ENCODE measurements at regions not wholly inside any gene's neighbourhood (a gene's known extent, or its start where the extent isn't known, plus 50 kb on each side); places are given as distances from the start of the nearest gene placed in this dataset.

DNA sequence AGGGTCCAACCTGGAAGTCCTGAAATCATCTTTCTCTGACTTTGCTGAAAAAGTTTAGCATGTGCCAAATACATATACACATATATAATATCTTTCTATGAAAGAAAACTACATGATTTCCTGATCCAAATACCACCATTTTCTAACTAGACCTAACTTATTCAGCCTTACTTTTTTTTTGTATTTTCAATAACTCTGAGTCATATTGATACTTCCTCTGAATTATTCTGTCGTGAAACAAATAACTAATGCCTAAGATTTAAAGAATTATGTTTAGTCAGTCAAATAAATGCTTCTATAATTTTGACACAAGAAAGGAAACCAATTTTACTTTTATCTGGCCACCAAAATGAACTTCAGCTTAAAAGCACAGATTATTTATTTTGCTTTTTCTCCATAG is 760.2 kb upstream of the GBE1 start:
- DNase-seq (ENCODE audit: low read depth in 1 of 2, low spot score in 1 of 2) = no peak
- TF ChIP-seq, protein P1, sequence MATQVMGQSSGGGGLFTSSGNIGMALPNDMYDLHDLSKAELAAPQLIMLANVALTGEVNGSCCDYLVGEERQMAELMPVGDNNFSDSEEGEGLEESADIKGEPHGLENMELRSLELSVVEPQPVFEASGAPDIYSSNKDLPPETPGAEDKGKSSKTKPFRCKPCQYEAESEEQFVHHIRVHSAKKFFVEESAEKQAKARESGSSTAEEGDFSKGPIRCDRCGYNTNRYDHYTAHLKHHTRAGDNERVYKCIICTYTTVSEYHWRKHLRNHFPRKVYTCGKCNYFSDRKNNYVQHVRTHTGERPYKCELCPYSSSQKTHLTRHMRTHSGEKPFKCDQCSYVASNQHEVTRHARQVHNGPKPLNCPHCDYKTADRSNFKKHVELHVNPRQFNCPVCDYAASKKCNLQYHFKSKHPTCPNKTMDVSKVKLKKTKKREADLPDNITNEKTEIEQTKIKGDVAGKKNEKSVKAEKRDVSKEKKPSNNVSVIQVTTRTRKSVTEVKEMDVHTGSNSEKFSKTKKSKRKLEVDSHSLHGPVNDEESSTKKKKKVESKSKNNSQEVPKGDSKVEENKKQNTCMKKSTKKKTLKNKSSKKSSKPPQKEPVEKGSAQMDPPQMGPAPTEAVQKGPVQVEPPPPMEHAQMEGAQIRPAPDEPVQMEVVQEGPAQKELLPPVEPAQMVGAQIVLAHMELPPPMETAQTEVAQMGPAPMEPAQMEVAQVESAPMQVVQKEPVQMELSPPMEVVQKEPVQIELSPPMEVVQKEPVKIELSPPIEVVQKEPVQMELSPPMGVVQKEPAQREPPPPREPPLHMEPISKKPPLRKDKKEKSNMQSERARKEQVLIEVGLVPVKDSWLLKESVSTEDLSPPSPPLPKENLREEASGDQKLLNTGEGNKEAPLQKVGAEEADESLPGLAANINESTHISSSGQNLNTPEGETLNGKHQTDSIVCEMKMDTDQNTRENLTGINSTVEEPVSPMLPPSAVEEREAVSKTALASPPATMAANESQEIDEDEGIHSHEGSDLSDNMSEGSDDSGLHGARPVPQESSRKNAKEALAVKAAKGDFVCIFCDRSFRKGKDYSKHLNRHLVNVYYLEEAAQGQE (IDR thresholded peaks at IDR 0.05; ENCODE audit: insufficient replicate concordance, low read depth) = no peak
- TF ChIP-seq GABPA (IDR thresholded peaks at IDR 0.05; ENCODE audit: low read depth) = no peak
- no peak for TF ChIP-seq SPI1 (IDR thresholded peaks at IDR 0.05; ENCODE audit: borderline replicate concordance, low read depth)
- no peak for TF ChIP-seq CTCF (IDR thresholded peaks at IDR 0.05; ENCODE audit: insufficient read depth, low read length)
- no peak for TF ChIP-seq POLR2AphosphoS5 (IDR thresholded peaks at IDR 0.05; ENCODE audit: low read depth)
- Histone ChIP-seq H3K27me3 (ENCODE audit: insufficient read depth, poor library complexity, severe bottlenecking) (no peaks in the 10 kb centered on the region), H3K27ac (replicated peaks) (no peak overlapping the region), H3K4me3 (replicated peaks; ENCODE audit: insufficient read depth, low read length) (no peak overlapping the region)

GRCh38 chr3:82520846-82521245 is 759.4 kb upstream of the GBE1 start:
- no peak for DNase-seq (ENCODE audit: low read depth in 1 of 2, low spot score in 1 of 2)
- TF ChIP-seq GABPA (IDR thresholded peaks at IDR 0.05; ENCODE audit: low read depth) = no peak
- TF ChIP-seq, protein P1 (IDR thresholded peaks at IDR 0.05; ENCODE audit: insufficient replicate concordance, low read depth) = no peak
- no peak for TF ChIP-seq CTCF (IDR thresholded peaks at IDR 0.05; ENCODE audit: insufficient read depth, low read length)
- no peak for TF ChIP-seq SPI1 (IDR thresholded peaks at IDR 0.05; ENCODE audit: borderline replicate concordance, low read depth)
- no peak for TF ChIP-seq POLR2AphosphoS5 (IDR thresholded peaks at IDR 0.05; ENCODE audit: low read depth)
- H3K4me3 ChIP-seq (replicated peaks; ENCODE audit: insufficient read depth, low read length) = no peak overlapping the region
- no peak overlapping the region for H3K27ac ChIP-seq (replicated peaks)
- H3K27me3 ChIP-seq (ENCODE audit: insufficient read depth, poor library complexity, severe bottlenecking) = no peaks in the 10 kb centered on the region

DNA sequence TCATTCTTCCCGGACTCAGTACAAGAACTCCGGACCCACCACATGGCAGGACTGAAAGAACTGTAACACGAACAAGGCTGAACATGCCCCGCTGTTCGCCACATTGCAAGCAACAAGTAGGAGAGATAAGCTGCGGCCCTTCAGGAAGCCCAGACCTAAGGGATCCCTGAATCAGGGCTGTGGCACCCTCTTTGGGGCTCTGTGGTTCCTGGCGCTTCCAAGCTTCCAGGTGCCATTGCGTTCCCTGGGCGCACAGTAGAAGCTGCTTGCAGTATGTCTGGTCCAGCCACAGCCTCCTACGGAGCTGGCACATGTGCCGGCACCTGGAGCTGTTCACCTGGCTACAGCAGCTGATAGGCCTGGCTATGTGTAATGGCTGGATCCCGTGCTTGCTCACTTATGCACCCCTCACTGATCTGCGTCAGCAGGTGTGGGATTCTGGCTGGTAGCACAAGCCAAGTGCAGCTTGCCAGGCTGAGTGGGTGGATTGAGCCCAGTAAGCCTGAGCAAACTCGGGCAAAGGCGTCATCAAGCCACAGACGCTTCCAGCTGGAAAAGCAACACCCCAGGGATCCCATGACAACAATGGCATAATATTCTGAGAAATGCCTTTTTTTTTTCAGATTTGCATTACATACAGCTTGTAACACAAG is 748.6 kb upstream of the GBE1 start:
- H3K27me3 ChIP-seq (ENCODE audit: insufficient read depth, poor library complexity, severe bottlenecking) = no peaks in the 10 kb centered on the region
- no peak for DNase-seq (ENCODE audit: low read depth in 1 of 2, low spot score in 1 of 2)
- H3K27ac ChIP-seq (replicated peaks) = no peak overlapping the region
- no peak for TF ChIP-seq CTCF (IDR thresholded peaks at IDR 0.05; ENCODE audit: insufficient read depth, low read length)
- TF ChIP-seq SPI1 (IDR thresholded peaks at IDR 0.05; ENCODE audit: borderline replicate concordance, low read depth) = no peak
- TF ChIP-seq, protein P1 (IDR thresholded peaks at IDR 0.05; ENCODE audit: insufficient replicate concordance, low read depth) = no peak
- no peak for TF ChIP-seq POLR2AphosphoS5 (IDR thresholded peaks at IDR 0.05; ENCODE audit: low read depth)
- TF ChIP-seq GABPA (IDR thresholded peaks at IDR 0.05; ENCODE audit: low read depth) = no peak
- no peak overlapping the region for H3K4me3 ChIP-seq (replicated peaks; ENCODE audit: insufficient read depth, low read length)

Measured in HL-60 (cell line).